ENCODE measurements at regions not wholly inside any gene's neighbourhood (a gene's known extent, or its start where the extent isn't known, plus 50 kb on each side); places are given as distances from the start of the nearest gene placed in this dataset.

- H3K36me3 ChIP-seq (ENCODE audit: low read length) = no peaks in the 10 kb centered on the region
- H3K79me2 ChIP-seq (ENCODE audit: insufficient read depth, low read length) = no peaks in the 10 kb centered on the region
- H3K27me3 ChIP-seq (ENCODE audit: low read length) = no peaks in the 10 kb centered on the region
- no peaks in the 10 kb centered on the region for H4K20me1 ChIP-seq (ENCODE audit: low read depth, low read length)
- no peak overlapping the region for H3K4me3 ChIP-seq (ENCODE audit: insufficient read depth, low read length, poor library complexity, severe bottlenecking)
- no peak overlapping the region for H3K4me2 ChIP-seq (ENCODE audit: low read depth, low read length, poor library complexity, severe bottlenecking)
- no peak overlapping the region for H3K27ac ChIP-seq (ENCODE audit: low read depth, low read length)
- TF ChIP-seq CTCF (IDR thresholded peaks at IDR 0.05; ENCODE audit: insufficient read depth, low read length, poor library complexity, severe bottlenecking) (no peak), EZH2phosphoT487 (conservative IDR thresholded peaks at IDR 0.05; ENCODE audit: low read length) (no peak)
- no peak overlapping the region for H3K9ac ChIP-seq (ENCODE audit: low read length)
- H3F3A ChIP-seq (ENCODE audit: insufficient read depth) = no peaks in the 10 kb centered on the region
- H3K9me2 ChIP-seq (replicated peaks; ENCODE audit: insufficient read depth, low read length) = no peaks in the 10 kb centered on the region
- H2AFZ ChIP-seq (ENCODE audit: low read depth, low read length, severe bottlenecking) = no peak overlapping the region
- H3K9me3 ChIP-seq (ENCODE audit: insufficient read depth, low read length) = no peaks in the 10 kb centered on the region
These were observed 103.8 kb upstream of the AGR3 start for GRCh38 chr7:16985621-16986020.

GRCh38 chr7:16986755-16987154 is 105.0 kb upstream of the AGR3 start:
- Histone ChIP-seq H3F3A (ENCODE audit: insufficient read depth) (no peaks in the 10 kb centered on the region), H3K9ac (ENCODE audit: low read length) (no peak overlapping the region), H3K27ac (ENCODE audit: low read depth, low read length) (no peak overlapping the region), H3K27me3 (ENCODE audit: low read length) (no peaks in the 10 kb centered on the region), H3K4me3 (ENCODE audit: insufficient read depth, low read length, poor library complexity, severe bottlenecking) (no peak overlapping the region), H3K4me2 (ENCODE audit: low read depth, low read length, poor library complexity, severe bottlenecking) (no peak overlapping the region), H3K79me2 (ENCODE audit: insufficient read depth, low read length) (no peaks in the 10 kb centered on the region), H4K20me1 (ENCODE audit: low read depth, low read length) (no peaks in the 10 kb centered on the region), H3K9me2 (replicated peaks; ENCODE audit: insufficient read depth, low read length) (no peaks in the 10 kb centered on the region), H2AFZ (ENCODE audit: low read depth, low read length, severe bottlenecking) (no peak overlapping the region), H3K36me3 (ENCODE audit: low read length) (no peaks in the 10 kb centered on the region), H3K9me3 (ENCODE audit: insufficient read depth, low read length) (no peaks in the 10 kb centered on the region)
- TF ChIP-seq EZH2phosphoT487 (conservative IDR thresholded peaks at IDR 0.05; ENCODE audit: low read length) (no peak), CTCF (IDR thresholded peaks at IDR 0.05; ENCODE audit: insufficient read depth, low read length, poor library complexity, severe bottlenecking) (no peak)

- Histone ChIP-seq H3K27me3 (ENCODE audit: low read length) (no peaks in the 10 kb centered on the region), H3K4me2 (ENCODE audit: low read depth, low read length, poor library complexity, severe bottlenecking) (no peak overlapping the region), H4K20me1 (ENCODE audit: low read depth, low read length) (no peaks in the 10 kb centered on the region), H3F3A (ENCODE audit: insufficient read depth) (no peaks in the 10 kb centered on the region), H3K36me3 (ENCODE audit: low read length) (no peaks in the 10 kb centered on the region), H2AFZ (ENCODE audit: low read depth, low read length, severe bottlenecking) (no peak overlapping the region), H3K4me3 (ENCODE audit: insufficient read depth, low read length, poor library complexity, severe bottlenecking) (no peak overlapping the region), H3K27ac (ENCODE audit: low read depth, low read length) (no peak overlapping the region), H3K9me2 (replicated peaks; ENCODE audit: insufficient read depth, low read length) (no peaks in the 10 kb centered on the region), H3K79me2 (ENCODE audit: insufficient read depth, low read length) (no peaks in the 10 kb centered on the region), H3K9me3 (ENCODE audit: insufficient read depth, low read length) (no peaks in the 10 kb centered on the region), H3K9ac (ENCODE audit: low read length) (no peak overlapping the region)
- TF ChIP-seq EZH2phosphoT487 (conservative IDR thresholded peaks at IDR 0.05; ENCODE audit: low read length) (no peak), CTCF (IDR thresholded peaks at IDR 0.05; ENCODE audit: insufficient read depth, low read length, poor library complexity, severe bottlenecking) (no peak)
These were observed 108.1 kb upstream of the AGR3 start for GRCh38 chr7:16989811-16990413.
